ENCODE measurements at regions not wholly inside any gene's neighbourhood (a gene's known extent, or its start where the extent isn't known, plus 50 kb on each side); places are given as distances from the start of the nearest gene placed in this dataset.
A peak's percentile ranks its signal among the peaks of the same experiment; 100 is the strongest.

DNA sequence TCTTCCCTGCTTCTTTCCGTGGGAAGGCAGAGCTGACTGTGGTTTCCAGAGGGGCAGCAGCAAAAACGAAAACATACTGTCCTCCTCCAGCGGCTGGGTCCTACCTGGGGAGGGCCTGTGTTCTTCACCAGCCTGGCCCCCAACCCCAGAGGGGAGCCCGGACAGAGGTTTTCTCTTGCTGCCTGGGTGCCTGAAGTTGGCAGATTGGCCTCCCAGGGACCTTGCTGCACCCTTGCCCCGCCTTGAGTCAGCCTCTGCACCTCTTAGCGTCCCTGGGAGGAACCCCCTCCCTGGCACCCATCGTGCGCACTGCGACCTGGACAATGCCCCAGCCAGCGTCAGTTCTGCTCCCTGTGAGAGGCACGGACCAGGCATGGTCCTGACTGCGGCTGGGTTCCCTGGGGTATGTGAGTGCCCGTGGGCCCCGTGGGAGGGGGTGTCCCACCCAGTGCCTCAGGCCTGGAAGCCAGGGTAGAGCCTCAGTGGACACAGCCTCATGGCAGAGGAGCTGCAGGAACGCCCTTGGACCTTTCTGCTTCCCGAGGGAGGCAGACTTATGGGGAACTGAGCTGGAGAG lies 56.8 kb upstream of the PRR23E start:
- Histone ChIP-seq H2BK12ac (ENCODE audit: insufficient read length, low read depth, low read length) (no peak overlapping the region), H3K27ac (ENCODE audit: insufficient read length, low read depth, low read length) (no peak overlapping the region), H3K56ac (ENCODE audit: insufficient read length, low read depth, low read length) (no peak overlapping the region), H2BK5ac (ENCODE audit: insufficient read length, low read length) (no peak overlapping the region), H2AFZ (ENCODE audit: low read length) (no peak overlapping the region), H3K9ac (ENCODE audit: extremely low read depth, insufficient read length, low read length) (no peak overlapping the region), H4K8ac (replicated peaks; ENCODE audit: insufficient read length, low read depth, low read length) (no peak overlapping the region), H3K23ac (ENCODE audit: insufficient read length, low read depth, low read length) (no peak overlapping the region), H2AK5ac (ENCODE audit: insufficient read length, low read length) (no peak overlapping the region), H3K79me2 (ENCODE audit: insufficient read depth, low read length) (no peaks in the 10 kb centered on the region), H3K14ac (ENCODE audit: insufficient read depth, low read length) (no peak overlapping the region), H3K18ac (ENCODE audit: insufficient read length, low read depth, low read length) (no peak overlapping the region), H3T11ph (ENCODE audit: low read length) (no peak overlapping the region), H3K4me1 (ENCODE audit: insufficient read depth, low read length) (peaks cover 6% of the 10 kb centered on the region; the same call in 1 of the 2 replicates), H4K5ac (ENCODE audit: insufficient read length, low read depth, low read length) (no peak overlapping the region), H2BK20ac (ENCODE audit: low read depth, low read length, poor library complexity, severe bottlenecking) (no peak overlapping the region), H2BK120ac (ENCODE audit: low read depth, low read length, poor library complexity, severe bottlenecking) (no peak overlapping the region), H3K23me2 (ENCODE audit: insufficient read length, low read depth, low read length, poor library complexity, severe bottlenecking) (no peaks in the 10 kb centered on the region), H3K79me1 (ENCODE audit: insufficient read depth, low read depth, low read length, poor library complexity, severe bottlenecking) (no peaks in the 10 kb centered on the region), H4K91ac (ENCODE audit: insufficient read length, low read depth, low read length) (no peak overlapping the region), H3K4ac (ENCODE audit: low read depth, low read length) (no peak overlapping the region), H4K20me1 (ENCODE audit: control insufficient read depth, insufficient read depth, insufficient read length) (peaks cover 2% of the 10 kb centered on the region), H3K27me3 (ENCODE audit: insufficient read depth, low read length) (peaks cover 11% of the 10 kb centered on the region; the same call in 1 of the 2 replicates), H2BK15ac (ENCODE audit: low read depth, low read length) (no peak overlapping the region), H3K9me3 (ENCODE audit: control insufficient read depth, low read depth, low read length) (no peaks in the 10 kb centered on the region), H3K4me2 (ENCODE audit: insufficient read depth, insufficient read length, low read length) (no peak overlapping the region)
- H3K27me3 Mint-ChIP-seq (ENCODE audit: low read depth): peaks cover 47% of the 10 kb centered on the region
- WGBS (ENCODE audit: extremely low coverage, insufficient read length, low lambda C conversion rate): no CpG with 5 or more reads among the region's 16 CpGs
- peaks cover 0 to 5% of the 10 kb centered on the region in 2 experiments; a peak in 1 of 5 replicates for H3K9me3 Mint-ChIP-seq
- TF ChIP-seq, protein P1, sequence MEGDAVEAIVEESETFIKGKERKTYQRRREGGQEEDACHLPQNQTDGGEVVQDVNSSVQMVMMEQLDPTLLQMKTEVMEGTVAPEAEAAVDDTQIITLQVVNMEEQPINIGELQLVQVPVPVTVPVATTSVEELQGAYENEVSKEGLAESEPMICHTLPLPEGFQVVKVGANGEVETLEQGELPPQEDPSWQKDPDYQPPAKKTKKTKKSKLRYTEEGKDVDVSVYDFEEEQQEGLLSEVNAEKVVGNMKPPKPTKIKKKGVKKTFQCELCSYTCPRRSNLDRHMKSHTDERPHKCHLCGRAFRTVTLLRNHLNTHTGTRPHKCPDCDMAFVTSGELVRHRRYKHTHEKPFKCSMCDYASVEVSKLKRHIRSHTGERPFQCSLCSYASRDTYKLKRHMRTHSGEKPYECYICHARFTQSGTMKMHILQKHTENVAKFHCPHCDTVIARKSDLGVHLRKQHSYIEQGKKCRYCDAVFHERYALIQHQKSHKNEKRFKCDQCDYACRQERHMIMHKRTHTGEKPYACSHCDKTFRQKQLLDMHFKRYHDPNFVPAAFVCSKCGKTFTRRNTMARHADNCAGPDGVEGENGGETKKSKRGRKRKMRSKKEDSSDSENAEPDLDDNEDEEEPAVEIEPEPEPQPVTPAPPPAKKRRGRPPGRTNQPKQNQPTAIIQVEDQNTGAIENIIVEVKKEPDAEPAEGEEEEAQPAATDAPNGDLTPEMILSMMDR (conservative IDR thresholded peaks at IDR 0.05): no peak
- H3K27ac Mint-ChIP-seq: no peak overlapping the region; a peak in 1 of 7 replicates
- DNase-seq: no peak
- peaks cover 0 to 2% (median 0%) of the 10 kb centered on the region in 3 experiments; a peak in 3 of 7 replicates for H3K36me3 Mint-ChIP-seq (ENCODE audit: insufficient read depth in 1 of 3, low read depth in 3 of 3)
- H3K4me3 Mint-ChIP-seq: peak overlapping the region in 1 of 2 experiments; percentile 38; a peak in 3 of 5 replicates
- peaks cover 28 to 43% of the 10 kb centered on the region in 2 experiments for H3K4me1 Mint-ChIP-seq

Data from H9 (cell line).